H1 (cell line): ENCODE measurements at regions not wholly inside any gene's neighbourhood (a gene's known extent, or its start where the extent isn't known, plus 50 kb on each side); places are given as distances from the start of the nearest gene placed in this dataset.

Experiments used
- ATF2 ChIP-seq: IDR thresholded peaks from 2 replicates; pipeline ENCODE4 v1.6.1; 2012; ENCODE audit warnings: low read length, inconsistent platforms
- CHD1 ChIP-seq: IDR thresholded peaks from 2 replicates; pipeline ENCODE4 v1.6.1; 2012; ENCODE audit warnings: low read depth, low read length, improper control_type of control experiment
- HDAC2 ChIP-seq, 2 experiments: fragments of 300-600 bp in 1 of 2; sonication (generic) in 1 of 2; IDR thresholded peaks; 2 replicates each; pipeline ENCODE4 v1.6.1; 2011 to 2012; ENCODE audit warnings: low read depth in 2 of 2, low read length in 2 of 2, mild to moderate bottlenecking in 2 of 2, moderate library complexity in 2 of 2, borderline replicate concordance in 1 of 2, inconsistent platforms in 1 of 2
- KDM1A ChIP-seq: fragments of 200-600, 300-600 bp; sonication (generic); IDR thresholded peaks from 2 replicates; pipeline ENCODE4 v1.7.1; 2016; ENCODE audit warnings: mild to moderate bottlenecking, low read length, borderline replicate concordance
- MAFK ChIP-seq: IDR thresholded peaks from 2 replicates; pipeline ENCODE4 v1.6.1; 2012; ENCODE audit warnings: low read depth, mild to moderate bottlenecking, improper control_type of control experiment, low read length
- RNF2 ChIP-seq: fragments of 200-900, 300-1000 bp; sonication (generic); IDR thresholded peaks from 2 replicates; pipeline ENCODE4 v1.7.1; 2016; ENCODE audit warnings: borderline replicate concordance, low read depth, mild to moderate bottlenecking, antibody characterized with exemption, low read length; ENCODE audit not compliant: poor library complexity, severe bottlenecking; ENCODE audit errors: missing control alignments
- TAF1 ChIP-seq: IDR thresholded peaks from 2 replicates; pipeline ENCODE4 v1.6.1; 2011; ENCODE audit warnings: mild to moderate bottlenecking, low read depth, low read length
- TF ChIP-seq, protein P1 (sequence below): fragments of 300-600 bp; sonication (generic); IDR thresholded peaks from 2 replicates; pipeline ENCODE4 v1.7.1; 2012; ENCODE audit warnings: low read length, moderate library complexity, mild to moderate bottlenecking, inconsistent platforms; ENCODE audit not compliant: insufficient replicate concordance

- TF ChIP-seq, protein P1, sequence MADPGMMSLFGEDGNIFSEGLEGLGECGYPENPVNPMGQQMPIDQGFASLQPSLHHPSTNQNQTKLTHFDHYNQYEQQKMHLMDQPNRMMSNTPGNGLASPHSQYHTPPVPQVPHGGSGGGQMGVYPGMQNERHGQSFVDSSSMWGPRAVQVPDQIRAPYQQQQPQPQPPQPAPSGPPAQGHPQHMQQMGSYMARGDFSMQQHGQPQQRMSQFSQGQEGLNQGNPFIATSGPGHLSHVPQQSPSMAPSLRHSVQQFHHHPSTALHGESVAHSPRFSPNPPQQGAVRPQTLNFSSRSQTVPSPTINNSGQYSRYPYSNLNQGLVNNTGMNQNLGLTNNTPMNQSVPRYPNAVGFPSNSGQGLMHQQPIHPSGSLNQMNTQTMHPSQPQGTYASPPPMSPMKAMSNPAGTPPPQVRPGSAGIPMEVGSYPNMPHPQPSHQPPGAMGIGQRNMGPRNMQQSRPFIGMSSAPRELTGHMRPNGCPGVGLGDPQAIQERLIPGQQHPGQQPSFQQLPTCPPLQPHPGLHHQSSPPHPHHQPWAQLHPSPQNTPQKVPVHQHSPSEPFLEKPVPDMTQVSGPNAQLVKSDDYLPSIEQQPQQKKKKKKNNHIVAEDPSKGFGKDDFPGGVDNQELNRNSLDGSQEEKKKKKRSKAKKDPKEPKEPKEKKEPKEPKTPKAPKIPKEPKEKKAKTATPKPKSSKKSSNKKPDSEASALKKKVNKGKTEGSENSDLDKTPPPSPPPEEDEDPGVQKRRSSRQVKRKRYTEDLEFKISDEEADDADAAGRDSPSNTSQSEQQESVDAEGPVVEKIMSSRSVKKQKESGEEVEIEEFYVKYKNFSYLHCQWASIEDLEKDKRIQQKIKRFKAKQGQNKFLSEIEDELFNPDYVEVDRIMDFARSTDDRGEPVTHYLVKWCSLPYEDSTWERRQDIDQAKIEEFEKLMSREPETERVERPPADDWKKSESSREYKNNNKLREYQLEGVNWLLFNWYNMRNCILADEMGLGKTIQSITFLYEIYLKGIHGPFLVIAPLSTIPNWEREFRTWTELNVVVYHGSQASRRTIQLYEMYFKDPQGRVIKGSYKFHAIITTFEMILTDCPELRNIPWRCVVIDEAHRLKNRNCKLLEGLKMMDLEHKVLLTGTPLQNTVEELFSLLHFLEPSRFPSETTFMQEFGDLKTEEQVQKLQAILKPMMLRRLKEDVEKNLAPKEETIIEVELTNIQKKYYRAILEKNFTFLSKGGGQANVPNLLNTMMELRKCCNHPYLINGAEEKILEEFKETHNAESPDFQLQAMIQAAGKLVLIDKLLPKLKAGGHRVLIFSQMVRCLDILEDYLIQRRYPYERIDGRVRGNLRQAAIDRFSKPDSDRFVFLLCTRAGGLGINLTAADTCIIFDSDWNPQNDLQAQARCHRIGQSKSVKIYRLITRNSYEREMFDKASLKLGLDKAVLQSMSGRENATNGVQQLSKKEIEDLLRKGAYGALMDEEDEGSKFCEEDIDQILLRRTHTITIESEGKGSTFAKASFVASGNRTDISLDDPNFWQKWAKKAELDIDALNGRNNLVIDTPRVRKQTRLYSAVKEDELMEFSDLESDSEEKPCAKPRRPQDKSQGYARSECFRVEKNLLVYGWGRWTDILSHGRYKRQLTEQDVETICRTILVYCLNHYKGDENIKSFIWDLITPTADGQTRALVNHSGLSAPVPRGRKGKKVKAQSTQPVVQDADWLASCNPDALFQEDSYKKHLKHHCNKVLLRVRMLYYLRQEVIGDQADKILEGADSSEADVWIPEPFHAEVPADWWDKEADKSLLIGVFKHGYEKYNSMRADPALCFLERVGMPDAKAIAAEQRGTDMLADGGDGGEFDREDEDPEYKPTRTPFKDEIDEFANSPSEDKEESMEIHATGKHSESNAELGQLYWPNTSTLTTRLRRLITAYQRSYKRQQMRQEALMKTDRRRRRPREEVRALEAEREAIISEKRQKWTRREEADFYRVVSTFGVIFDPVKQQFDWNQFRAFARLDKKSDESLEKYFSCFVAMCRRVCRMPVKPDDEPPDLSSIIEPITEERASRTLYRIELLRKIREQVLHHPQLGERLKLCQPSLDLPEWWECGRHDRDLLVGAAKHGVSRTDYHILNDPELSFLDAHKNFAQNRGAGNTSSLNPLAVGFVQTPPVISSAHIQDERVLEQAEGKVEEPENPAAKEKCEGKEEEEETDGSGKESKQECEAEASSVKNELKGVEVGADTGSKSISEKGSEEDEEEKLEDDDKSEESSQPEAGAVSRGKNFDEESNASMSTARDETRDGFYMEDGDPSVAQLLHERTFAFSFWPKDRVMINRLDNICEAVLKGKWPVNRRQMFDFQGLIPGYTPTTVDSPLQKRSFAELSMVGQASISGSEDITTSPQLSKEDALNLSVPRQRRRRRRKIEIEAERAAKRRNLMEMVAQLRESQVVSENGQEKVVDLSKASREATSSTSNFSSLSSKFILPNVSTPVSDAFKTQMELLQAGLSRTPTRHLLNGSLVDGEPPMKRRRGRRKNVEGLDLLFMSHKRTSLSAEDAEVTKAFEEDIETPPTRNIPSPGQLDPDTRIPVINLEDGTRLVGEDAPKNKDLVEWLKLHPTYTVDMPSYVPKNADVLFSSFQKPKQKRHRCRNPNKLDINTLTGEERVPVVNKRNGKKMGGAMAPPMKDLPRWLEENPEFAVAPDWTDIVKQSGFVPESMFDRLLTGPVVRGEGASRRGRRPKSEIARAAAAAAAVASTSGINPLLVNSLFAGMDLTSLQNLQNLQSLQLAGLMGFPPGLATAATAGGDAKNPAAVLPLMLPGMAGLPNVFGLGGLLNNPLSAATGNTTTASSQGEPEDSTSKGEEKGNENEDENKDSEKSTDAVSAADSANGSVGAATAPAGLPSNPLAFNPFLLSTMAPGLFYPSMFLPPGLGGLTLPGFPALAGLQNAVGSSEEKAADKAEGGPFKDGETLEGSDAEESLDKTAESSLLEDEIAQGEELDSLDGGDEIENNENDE = no peak
- TF ChIP-seq TAF1 = peak; percentile 31; the same call in 1 of the 2 replicates
- TF ChIP-seq CHD1 = no peak
- TF ChIP-seq ATF2 = no peak
- TF ChIP-seq MAFK = peak; percentile 43; the same call in 1 of the 2 replicates
- no peak for TF ChIP-seq RNF2
- 0 out of 4 replicates have a peak, but pooled peaks of 1 of the 2 experiments have one; percentile 63 for TF ChIP-seq HDAC2 (IDR thresholded peaks at IDR 0.05; ENCODE audit: borderline replicate concordance in 1 of 2, low read depth in 2 of 2, low read length in 2 of 2)
- TF ChIP-seq KDM1A = 0 out of 2 replicates have a peak, but pooled peaks have one; percentile 52
These were observed 166.2 kb downstream of the TRIM27 start (continued) for GRCh38 chr6:28757429-28758045.
